ENCODE measurements at regions not wholly inside any gene's neighbourhood (a gene's known extent, or its start where the extent isn't known, plus 50 kb on each side); places are given as distances from the start of the nearest gene placed in this dataset.
A peak's percentile ranks its signal among the peaks of the same experiment; 100 is the strongest.

DNA sequence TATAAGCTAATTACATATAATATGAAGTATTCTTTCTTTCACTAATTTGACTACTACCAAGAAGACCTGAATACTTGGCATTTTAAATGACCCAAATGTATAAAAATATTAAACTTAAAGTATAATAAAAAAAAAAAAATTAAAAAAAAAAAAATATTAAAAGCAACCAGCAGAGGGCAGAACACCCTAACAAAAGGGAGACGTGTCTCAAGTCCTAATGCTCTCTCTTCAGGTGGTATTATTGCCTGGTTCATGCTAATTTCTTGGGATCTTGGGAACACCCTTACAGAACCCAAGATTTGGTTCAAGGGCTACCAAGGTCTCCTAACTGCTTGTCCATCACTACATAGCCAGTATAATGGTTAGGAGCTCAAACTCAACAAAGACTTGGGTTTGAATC is 754.8 kb downstream of the RAB28 start:
- DNase-seq (ENCODE audit: low read depth in 4 of 4, low spot score in 2 of 4) = no peak

DNA sequence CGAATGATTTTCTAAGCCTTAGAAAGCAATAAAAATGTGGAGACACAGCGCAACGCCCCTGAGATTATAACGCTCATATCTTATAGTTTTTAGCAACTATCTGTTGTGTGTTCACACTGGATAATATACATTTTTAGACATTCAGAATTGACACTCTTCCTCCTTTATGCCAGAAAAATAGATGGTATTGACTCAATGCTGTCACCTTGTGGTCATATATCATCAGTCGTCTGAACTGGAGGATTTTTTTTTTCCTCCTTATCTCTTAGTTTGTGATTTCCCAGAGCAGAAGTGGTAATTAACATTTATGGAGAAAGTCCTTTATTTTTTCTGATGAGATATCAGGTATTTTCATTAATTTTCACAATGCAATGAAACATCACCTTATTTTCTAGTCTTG is 759.6 kb downstream of the RAB28 start:
- DNase-seq (ENCODE audit: low read depth in 4 of 4, low spot score in 2 of 4) = no peak

DNA sequence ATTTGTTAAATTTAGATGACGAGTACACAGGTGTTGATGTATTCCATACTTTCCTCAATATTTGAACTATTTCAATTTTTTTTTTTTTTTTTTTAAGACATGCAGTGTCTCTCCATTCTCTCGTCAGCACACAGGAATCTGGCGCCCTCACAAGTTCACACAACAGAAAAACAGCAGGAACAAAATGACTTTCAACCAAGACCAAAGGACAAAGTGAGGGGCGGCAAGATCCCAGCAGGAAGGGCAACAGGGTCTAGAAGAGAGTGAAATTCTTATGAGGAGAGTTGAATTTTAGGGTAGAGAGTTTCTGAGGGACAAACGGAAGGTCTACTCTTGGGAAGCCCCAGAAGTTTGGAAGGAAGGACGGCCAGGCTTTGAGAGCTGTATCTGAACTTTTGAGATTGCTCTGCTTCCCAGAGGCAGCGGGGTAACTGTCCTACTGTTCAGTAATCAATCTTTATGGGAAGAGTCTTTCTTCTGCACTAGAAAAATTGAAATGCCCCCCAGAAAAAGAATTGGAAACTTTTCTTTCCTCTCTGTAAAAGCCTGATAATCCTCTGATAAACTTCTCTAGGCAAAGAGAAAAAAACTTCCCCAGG is 760.2 kb downstream of the RAB28 start:
- DNase-seq (ENCODE audit: low read depth in 4 of 4, low spot score in 2 of 4) = no peak

DNA sequence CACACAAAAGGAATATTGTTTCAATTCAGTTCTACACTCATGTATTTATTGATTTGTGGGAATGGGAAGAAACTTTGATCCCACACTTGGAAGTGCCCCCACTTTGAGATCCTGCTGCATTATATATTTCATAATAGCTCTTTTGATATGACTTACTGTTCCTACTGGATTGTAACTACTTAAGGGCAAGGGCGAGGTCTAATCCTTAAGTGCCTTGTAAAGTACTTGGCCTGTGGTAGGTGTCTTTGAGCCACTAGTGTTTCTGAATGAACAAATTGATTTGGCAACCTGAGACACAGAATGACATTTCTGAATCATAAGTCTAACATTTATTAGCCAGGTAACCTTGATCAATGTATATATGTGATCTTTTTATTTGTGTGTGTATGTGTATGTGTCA is 767.2 kb downstream of the RAB28 start:
- no peak for DNase-seq (ENCODE audit: low read depth in 4 of 4, low spot score in 2 of 4)

DNA sequence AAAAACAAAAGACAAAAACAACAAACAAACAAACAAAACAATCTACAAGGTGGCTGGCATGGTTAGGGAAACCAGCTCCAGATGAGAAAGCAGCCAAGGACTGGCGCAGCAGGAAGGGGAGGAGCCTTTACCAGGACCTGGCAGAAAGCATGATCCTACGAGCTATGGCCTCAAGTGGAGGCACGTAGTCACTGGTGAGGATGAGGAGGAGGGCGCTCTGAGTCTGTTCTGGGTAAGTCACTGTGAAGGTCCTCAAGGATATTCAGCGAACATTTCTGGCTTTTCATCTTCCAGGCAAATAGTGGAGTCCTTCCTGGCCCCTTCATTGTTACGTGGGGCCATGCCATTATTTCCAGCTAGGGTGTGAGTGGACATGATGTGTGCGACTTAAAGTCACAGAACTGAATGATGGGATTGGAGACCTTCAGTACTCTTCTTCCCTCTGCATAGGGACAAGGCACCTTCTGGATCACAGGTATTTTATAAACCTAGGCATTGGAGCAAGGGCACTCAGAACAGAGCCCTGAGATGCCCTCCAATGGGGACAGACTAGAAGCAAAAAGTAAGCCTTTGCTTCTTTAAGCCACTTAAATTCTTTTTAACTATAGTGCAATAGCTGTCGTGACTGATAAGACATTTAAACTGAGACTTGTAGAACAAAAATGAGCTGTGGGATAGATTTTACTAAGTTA is 771.3 kb downstream of the RAB28 start:
- no peak for DNase-seq (ENCODE audit: low read depth in 4 of 4, low spot score in 2 of 4)

DNA sequence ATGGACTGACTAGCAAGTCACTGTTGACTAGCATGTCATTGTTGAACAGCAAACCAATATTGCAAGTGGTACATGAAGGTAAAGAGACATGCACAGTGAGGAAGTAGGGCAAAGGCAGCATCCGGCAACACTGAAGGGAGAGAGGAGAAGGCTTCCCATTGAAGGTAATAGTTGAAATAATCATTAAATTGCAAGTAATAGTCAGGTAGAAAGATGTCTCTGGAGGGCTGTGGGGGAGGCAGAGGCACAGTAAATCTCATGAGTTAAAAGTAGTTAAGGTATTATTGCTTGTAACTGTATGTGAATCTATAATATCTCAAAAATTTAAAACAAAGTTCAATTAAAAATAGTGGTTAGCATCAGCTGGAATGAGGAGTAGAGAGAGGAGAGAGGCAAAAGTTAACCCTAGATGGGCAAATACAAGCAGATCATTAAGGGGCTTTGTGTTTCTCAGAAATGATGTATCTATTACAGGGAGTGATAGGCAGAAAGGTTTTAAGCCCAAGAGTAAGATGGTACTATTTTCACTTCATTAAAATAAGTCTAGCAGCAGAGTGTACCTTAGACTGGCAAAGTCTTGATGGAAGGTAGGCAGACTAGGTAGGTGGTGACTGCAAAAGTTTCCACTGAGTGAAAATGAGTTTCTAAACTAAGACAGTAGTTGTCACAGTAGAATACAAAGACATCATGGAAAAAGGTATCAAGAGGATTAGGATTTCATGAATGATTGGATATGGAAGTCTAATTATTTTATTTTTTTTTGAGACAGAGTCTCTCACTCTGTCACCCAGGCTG is 776.6 kb downstream of the RAB28 start:
- DNase-seq (ENCODE audit: low read depth in 4 of 4, low spot score in 2 of 4) = no peak

DNA sequence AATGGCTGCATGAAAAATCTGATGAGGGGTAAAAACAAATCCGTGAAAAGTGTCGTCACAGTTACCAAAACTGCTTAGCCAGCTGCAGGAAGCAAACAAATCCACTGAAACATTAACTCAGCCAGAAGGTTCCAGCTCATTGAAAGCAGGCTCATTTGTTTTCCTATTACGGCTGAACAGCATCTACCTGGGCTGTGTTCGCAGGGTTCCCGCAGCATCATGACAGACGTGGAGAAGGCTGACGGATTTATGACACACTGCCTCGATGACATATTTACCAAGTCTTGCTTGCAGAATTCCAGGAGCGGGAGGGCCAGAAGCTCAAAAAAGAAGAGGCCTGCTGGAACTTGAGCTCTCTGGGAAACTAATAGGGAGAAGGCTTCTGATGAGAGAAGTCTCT is 781.1 kb downstream of the RAB28 start:
- peak in 2 of 4 donors; percentile 11 to 16 for DNase-seq (ENCODE audit: low read depth in 4 of 4, low spot score in 2 of 4)

DNA sequence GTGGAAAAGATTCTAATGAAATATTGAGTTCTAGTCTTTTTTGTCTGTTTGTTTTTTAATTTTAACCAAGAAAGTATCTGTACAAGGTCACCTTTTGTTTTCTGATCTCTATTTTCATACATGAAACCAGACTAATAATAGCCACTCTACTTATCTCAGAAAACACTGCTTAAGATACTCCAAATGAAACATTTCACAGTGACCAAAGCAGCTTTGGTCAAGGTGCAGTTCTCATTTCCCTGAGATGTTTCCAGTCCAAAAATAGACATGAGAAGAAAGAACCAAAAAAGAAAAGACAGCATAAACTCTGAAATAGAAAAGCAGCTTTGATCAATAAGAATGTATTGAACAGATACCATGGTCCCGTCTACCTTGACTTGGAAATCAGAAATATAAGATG is 782.8 kb downstream of the RAB28 start:
- DNase-seq (ENCODE audit: low read depth in 4 of 4, low spot score in 2 of 4) = no peak

DNA sequence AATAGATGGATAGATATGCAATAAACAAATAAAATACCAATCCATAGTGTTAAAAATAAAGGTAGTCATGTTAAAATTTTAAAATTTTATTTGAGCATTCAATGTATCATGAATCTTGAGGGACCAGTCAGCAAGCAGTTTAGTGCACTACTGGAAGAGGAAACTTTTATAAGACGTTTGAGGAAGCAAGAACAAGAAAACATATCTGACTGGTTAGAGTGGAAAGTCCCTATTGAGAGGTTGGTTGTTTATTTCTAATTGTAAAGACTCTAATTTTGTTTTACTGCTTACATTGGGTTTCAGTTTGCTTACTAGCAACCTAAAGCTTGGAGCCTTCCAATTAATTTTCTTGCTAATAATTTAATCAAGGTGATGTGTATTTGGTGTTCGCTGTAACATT is 786.2 kb downstream of the RAB28 start:
- DNase-seq (ENCODE audit: low read depth in 4 of 4, low spot score in 2 of 4) = no peak

DNA sequence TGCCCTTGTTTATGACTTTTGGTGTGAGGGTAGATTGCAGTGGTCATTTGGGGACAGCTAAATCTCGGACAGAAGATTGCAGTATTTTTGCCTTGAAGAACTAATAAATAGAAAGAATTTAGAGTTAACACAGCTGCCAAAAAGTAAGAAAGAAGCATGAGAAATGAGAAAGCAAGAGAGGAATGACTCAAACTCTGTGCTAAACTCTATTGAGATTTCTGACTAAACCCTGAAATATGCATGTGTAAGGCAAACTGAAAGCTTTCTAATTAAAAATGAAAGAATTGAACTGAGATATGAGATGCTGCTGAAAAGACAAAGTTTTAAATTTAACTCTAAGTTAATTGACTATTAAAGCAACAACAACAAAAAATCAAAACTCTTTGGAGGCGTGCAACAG is 791.3 kb downstream of the RAB28 start:
- no peak for DNase-seq (ENCODE audit: low read depth in 4 of 4, low spot score in 2 of 4)

DNA sequence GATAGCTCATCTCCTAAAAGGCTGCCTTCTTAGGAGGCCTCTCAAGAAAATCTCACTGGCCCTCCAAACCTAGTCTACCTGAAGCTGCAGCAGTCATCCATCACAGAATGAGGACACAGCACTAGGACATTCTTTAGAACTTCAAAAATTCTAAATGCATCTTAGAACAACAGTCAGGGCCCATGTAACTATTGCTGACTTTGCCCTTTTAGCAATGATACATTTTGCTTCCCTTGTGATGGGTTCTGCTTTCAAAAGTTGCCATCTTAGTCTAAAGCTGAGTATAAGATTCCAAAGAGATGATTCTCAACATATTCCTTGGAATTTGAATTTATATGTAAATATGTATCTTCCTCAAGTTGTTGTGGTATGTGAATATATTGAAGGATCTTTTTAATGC is 793.0 kb downstream of the RAB28 start:
- no peak for DNase-seq (ENCODE audit: low read depth in 4 of 4, low spot score in 2 of 4)

DNA sequence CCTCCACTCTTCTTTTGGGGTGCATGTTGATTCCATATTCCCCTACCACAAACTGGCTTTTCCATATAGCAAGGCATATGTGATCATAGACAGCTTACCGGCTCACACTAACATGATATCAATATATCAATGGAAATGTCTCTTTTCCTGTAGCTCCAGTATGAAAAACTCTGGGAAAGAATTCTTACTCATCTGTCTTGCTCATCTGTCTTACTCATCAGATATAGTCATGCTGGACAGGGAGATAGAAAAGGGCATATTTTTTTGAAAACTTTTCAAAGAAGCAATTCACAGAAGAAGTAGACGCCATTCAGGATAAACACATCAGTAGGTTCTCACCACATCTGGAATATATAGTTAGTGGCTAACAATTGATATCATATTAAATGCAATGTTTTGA is 794.7 kb downstream of the RAB28 start:
- DNase-seq (ENCODE audit: low read depth in 4 of 4, low spot score in 2 of 4) = no peak

DNA sequence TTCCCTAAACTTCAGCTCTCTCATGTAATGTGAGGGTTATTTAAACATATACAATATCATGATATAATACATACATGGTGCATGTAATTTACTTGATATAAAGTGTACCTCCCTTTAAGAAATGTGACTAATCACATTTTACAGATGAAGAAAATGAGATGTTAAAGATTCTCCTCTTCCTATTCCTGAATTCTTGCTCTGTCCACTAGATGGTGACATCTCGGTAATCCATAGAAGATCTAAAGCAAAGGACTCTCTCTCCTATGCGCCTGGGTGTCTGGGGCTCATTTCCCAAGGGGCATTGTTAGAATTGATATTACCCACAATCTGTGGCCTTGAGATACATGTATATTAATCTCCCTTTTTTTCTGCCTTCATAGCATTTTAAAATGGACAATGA is 804.9 kb downstream of the RAB28 start:
- DNase-seq (ENCODE audit: low read depth in 4 of 4, low spot score in 2 of 4) = no peak

DNA sequence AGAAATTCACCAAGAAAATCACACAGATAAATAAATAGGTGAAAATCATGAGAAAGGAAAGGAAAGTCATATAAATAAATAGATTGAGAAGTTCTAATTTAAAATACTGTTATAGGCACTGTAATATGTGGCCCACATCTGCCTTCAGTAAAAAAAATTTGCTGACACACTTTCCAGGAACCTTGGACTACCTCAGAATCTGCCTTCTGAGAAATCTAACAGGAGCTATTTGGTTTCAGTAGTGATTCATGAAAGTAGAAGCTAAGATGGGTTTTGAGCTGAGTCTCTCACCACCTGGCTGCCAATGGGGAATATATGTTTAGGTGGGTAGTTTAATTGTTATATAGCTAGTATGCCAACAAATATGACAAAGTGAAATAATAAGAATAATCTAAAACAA is 810.0 kb downstream of the RAB28 start:
- DNase-seq (ENCODE audit: low read depth in 4 of 4, low spot score in 2 of 4) = no peak

DNA sequence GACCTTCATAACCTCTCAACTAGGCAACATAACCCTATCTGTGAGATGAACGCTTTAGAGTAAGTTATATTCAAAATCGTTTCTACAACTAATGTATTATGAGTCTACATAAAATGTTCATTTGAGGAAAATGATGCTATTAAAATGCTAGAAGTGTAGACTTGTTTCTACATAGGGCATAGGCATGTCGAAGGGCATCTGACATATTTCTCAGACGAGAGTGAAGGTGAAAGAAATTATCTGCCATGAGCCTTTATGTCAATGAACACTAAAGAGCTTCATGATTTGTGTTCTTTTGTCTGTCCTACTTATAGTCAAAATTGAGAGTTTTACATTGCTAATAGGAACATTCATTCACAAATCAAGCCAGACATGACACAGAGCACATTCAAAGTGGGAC is 811.8 kb downstream of the RAB28 start:
- no peak for DNase-seq (ENCODE audit: low read depth in 4 of 4, low spot score in 2 of 4)

DNA sequence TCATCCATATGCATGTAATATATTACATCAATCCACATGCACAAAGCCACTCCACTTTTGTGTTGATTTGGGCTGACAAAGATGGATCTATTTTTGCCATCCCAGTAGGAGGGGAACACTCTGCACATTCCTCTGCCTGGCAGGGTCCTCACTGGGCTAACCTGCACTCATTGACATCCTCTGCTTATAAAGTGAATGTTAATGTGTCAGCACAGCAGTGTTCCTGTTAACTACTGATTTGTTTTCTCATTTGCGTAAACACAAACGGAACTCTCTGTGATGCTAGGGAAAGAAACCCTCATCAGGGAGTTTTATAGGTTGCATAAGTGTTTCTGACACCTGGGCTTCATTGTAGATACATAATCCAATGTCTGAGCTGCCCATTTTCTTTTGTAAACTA is 826.0 kb downstream of the RAB28 start:
- DNase-seq (ENCODE audit: low read depth in 4 of 4, low spot score in 2 of 4) = no peak

DNA sequence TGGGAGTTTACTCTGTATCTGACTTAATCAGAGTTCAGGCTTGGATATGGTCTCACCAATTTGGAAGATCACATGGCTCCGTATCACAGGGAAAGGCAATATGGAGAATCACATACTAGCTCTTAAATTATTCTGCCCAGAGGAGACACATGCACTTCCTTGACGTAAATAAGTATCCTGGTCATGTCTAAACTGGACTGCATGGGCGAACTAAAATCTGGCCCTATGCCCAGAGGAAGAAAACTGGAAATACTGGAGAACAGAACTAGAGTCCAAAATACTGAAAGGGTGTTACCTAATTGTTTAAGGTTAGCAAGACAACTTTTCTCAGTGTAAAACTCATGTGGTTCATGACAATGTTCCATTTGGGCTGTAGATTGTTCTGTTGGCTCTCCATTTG is 832.3 kb downstream of the RAB28 start:
- no peak for DNase-seq (ENCODE audit: low read depth in 4 of 4, low spot score in 2 of 4)

DNA sequence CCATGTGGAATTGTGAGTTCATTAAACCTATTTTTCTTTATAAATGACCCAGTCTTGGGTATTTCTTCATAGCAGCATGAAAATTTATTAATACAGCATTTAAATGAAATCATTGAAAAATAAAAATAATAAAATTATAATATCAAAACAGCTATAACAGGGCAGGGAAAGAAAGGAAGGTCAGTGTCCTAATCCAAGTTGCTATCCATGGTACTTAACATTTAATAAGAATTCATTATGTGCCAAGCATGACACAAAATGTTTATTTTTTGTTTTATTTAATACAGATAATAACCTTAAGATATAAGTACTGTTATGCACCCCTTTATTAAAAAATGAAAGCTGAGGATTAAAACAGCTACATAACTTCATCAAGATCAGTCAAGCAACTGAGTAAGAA is 838.4 kb downstream of the RAB28 start:
- DNase-seq (ENCODE audit: low read depth in 4 of 4, low spot score in 2 of 4) = no peak

DNA sequence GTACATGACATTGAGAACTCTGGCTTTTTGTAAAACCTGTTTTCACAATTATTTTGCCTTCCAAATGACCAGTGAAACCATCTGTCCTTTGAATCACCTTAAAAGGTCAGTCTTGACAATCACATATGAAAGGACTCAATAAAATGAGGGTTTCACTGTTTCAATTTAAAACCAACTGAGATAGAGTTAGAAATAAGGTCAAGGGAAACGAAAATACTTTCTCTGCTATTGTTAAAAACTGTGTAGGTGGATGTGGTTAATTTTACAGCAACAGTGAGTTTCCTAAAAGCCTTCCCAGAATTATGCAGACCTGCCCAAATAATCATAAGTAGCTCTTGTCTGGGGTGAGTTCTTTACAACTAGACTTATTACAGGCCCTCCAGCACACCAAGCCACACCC is 839.9 kb downstream of the RAB28 start:
- no peak for DNase-seq (ENCODE audit: low read depth in 4 of 4, low spot score in 2 of 4)

DNA sequence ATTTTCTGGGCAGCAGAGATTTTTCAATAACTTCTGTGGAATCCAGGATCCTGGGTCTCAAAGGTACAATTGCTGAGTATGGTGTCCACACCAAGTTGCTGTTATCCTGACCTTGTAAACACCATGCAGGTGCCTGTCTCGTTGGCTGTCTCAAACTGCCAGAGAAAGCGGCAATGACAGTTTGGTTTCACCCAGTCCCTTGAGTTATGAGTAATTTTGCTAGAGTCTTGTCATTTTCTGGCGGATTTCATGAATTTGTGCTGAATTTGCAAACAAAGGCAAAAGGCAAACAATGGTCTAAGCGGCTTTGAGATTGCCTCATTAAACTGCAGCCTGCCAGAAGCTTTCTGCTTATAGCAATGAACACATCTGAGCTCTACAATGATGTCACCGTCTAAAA is 847.9 kb downstream of the RAB28 start:
- DNase-seq (ENCODE audit: low read depth in 4 of 4, low spot score in 2 of 4) = no peak

DNA sequence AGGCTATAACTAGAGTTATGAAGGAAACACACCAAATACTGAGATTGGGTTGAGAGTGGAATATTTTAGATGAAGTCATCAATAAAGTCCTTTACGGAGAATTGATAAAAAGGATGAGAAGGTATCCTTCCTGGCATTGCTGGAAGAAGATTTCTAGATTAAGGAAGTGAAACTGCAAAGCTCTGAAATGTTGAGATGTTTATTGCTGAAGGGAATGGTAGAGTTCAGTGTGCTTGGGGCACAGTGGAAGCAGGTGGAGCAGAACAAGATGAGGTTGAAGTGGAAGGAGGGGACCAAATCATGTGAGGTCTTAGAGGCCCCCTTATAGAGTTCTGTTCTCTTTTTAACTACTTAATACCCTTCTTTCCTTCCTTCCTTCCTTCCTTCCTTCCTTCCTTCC is 848.5 kb downstream of the RAB28 start:
- no peak for DNase-seq (ENCODE audit: low read depth in 4 of 4, low spot score in 2 of 4)

DNA sequence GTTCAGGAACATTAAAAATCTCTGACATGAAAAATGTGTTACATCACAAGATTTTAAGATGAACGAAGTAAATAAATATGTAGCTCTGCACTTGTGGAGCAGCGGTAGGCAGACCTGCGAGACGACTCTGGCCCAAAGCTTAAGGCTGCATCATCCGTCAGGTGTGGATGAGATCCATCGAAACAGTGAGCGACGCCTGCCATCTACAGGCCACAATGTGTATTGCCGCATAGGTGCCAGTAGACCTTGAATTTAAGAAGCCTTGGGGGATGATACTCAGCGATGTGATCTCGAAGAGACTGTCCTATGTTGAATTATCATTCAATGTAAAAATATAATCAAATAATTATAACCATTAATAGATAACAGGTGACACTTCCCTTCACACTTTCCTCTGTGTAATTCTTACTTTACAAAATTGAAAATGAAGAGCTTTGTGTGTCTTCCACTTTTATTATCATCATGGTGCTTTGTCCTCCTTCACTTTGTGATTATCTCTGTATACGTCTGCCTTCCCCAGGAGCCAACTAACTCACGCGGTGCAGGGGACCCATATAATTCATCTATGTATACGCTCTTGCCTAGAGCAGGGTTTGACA is 851.0 kb downstream of the RAB28 start:
- DNase-seq (ENCODE audit: low read depth in 4 of 4, low spot score in 2 of 4) = peak; percentile 37 to 63 (median 52)

Measured in left renal cortex interstitium (tissue), 4 donors.